ENCODE measurements at regions not wholly inside any gene's neighbourhood (a gene's known extent, or its start where the extent isn't known, plus 50 kb on each side); places are given as distances from the start of the nearest gene placed in this dataset.

GRCh38 chr7:131232768-131233167, 94.9 kb upstream of the MKLN1 start:
- H3K9me3 ChIP-seq (ENCODE audit: control insufficient read depth in 1 of 2, insufficient read depth in 1 of 2, low read length in 2 of 2) = no peaks in the 10 kb centered on the region
- intact Hi-C loops (cut with DNase I, micrococcal nuclease) = no loop called here
- H3K4me1 ChIP-seq (ENCODE audit: insufficient read depth, low read length) = peaks cover 34% of the 10 kb centered on the region
- H3K27ac ChIP-seq (ENCODE audit: low read depth in 1 of 2, low read length in 2 of 2) = no peak overlapping the region
- no peak overlapping the region for H3K4me3 Mint-ChIP-seq
- CTCF ChIA-PET = interaction anchor here (0.6 to 2.1 kb wide), 2 partner anchors 44 to 163 kb away, joined by 5 to 6 read pairs; no protein-coding TSS in a partner anchor
- H3K36me3 ChIP-seq (ENCODE audit: insufficient read depth, low read length) = no peaks in the 10 kb centered on the region
- peaks cover 42% of the 10 kb centered on the region for H3K4me1 Mint-ChIP-seq (ENCODE audit: low read depth)
- no peak overlapping the region for H3K4me3 ChIP-seq (ENCODE audit: low read length)
- TF ChIP-seq, protein P1, sequence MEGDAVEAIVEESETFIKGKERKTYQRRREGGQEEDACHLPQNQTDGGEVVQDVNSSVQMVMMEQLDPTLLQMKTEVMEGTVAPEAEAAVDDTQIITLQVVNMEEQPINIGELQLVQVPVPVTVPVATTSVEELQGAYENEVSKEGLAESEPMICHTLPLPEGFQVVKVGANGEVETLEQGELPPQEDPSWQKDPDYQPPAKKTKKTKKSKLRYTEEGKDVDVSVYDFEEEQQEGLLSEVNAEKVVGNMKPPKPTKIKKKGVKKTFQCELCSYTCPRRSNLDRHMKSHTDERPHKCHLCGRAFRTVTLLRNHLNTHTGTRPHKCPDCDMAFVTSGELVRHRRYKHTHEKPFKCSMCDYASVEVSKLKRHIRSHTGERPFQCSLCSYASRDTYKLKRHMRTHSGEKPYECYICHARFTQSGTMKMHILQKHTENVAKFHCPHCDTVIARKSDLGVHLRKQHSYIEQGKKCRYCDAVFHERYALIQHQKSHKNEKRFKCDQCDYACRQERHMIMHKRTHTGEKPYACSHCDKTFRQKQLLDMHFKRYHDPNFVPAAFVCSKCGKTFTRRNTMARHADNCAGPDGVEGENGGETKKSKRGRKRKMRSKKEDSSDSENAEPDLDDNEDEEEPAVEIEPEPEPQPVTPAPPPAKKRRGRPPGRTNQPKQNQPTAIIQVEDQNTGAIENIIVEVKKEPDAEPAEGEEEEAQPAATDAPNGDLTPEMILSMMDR (IDR thresholded peaks at IDR 0.05) = no peak
- no peaks in the 10 kb centered on the region for H3K27me3 Mint-ChIP-seq
- no peaks in the 10 kb centered on the region for H3K27me3 ChIP-seq (ENCODE audit: control insufficient read depth in 1 of 2, insufficient read depth in 2 of 2, low read length in 2 of 2)
- H3K27ac Mint-ChIP-seq = no peak overlapping the region
- POLR2A ChIA-PET = interaction anchor here (1.9 to 2.1 kb wide), 4 partner anchors 95 to 127 kb away, joined by 9 to 22 read pairs (median 14); partner anchors contain the start of gene MKLN1
- no peak for ATAC-seq (ENCODE audit: poor library complexity)
- no peak for DNase-seq
- H3K9me3 Mint-ChIP-seq = no peaks in the 10 kb centered on the region
- no peaks in the 10 kb centered on the region for H3K36me3 Mint-ChIP-seq (ENCODE audit: low read depth)

- Mint-ChIP-seq H3K27ac (no peak overlapping the region), H3K36me3 (ENCODE audit: low read depth) (no peaks in the 10 kb centered on the region), H3K4me3 (no peak overlapping the region), H3K4me1 (ENCODE audit: low read depth) (peaks cover 42% of the 10 kb centered on the region), H3K9me3 (no peaks in the 10 kb centered on the region), H3K27me3 (no peaks in the 10 kb centered on the region)
- no peaks in the 10 kb centered on the region for H3K36me3 ChIP-seq (ENCODE audit: insufficient read depth, low read length)
- no peak overlapping the region for H3K27ac ChIP-seq (ENCODE audit: low read depth in 1 of 2, low read length in 2 of 2)
- no peak for ATAC-seq (ENCODE audit: poor library complexity)
- H3K9me3 ChIP-seq (ENCODE audit: control insufficient read depth in 1 of 2, insufficient read depth in 1 of 2, low read length in 2 of 2) = no peaks in the 10 kb centered on the region
- TF ChIP-seq, protein P1 (IDR thresholded peaks at IDR 0.05) = no peak
- DNase-seq = no peak
- POLR2A ChIA-PET = interaction anchor here (2.0 kb wide), 1 partner anchor 94 kb away, joined by 9 read pairs; the partner anchor contains the start of gene MKLN1
- intact Hi-C loops (cut with DNase I, micrococcal nuclease) = no loop called here
- no peaks in the 10 kb centered on the region for H3K27me3 ChIP-seq (ENCODE audit: control insufficient read depth in 1 of 2, insufficient read depth in 2 of 2, low read length in 2 of 2)
- CTCF ChIA-PET = interaction anchor here (0.6 kb wide), 1 partner anchor 164 kb away, joined by 6 read pairs; no protein-coding TSS in a partner anchor
- H3K4me3 ChIP-seq (ENCODE audit: low read length) = no peak overlapping the region
- peaks cover 34% of the 10 kb centered on the region for H3K4me1 ChIP-seq (ENCODE audit: insufficient read depth, low read length)
Measured at GRCh38 chr7:131233193-131233592, 94.5 kb upstream of the MKLN1 start.

DNA sequence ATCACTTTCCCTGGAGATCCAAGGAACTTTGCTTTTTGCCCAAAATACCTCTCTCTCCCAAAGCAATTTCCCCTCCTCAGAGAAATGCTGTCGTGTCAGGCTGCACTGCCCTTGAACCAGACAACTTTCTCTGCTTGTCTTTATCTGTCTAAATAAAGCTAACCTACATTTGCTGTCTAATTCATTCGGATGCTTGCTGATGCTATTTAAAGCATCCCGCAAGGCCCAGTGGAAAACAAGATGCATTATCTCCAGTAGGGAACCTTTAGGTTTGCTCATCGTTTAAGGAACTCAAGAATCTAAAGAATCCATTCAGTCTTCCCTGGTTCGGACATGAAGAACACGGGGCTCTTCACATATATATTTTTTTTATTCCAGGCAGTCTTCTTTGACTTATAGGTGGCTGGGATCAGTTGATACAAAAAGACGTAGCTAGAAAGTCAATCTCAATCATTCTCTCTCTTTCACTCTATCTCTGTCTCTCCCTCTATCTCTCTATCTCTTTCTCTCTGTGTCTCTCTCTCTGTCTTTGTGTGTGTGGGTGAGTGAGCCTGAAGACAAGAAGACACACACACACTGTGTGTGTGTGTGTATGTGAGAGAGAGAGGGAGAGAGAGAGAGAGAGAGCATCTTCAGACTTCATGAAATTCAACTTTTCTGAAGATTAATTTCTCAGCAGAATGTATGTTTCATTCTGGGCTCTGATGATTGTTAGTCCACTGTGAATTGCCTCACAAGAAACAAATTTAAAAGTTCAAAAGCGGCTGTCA, 92.8 kb upstream of the MKLN1 start:
- Histone ChIP-seq H3K4me1 (ENCODE audit: insufficient read depth, low read length) (peaks cover 34% of the 10 kb centered on the region), H3K27me3 (ENCODE audit: control insufficient read depth in 1 of 2, insufficient read depth in 2 of 2, low read length in 2 of 2) (no peaks in the 10 kb centered on the region), H3K9me3 (ENCODE audit: control insufficient read depth in 1 of 2, insufficient read depth in 1 of 2, low read length in 2 of 2) (no peaks in the 10 kb centered on the region), H3K4me3 (ENCODE audit: low read length) (no peak overlapping the region), H3K36me3 (ENCODE audit: insufficient read depth, low read length) (no peaks in the 10 kb centered on the region), H3K27ac (ENCODE audit: low read depth in 1 of 2, low read length in 2 of 2) (peak overlapping the region in 1 of 2 donors; percentile 75)
- ChIA-PET CTCF (interaction anchor here (1.1 kb wide), 1 partner anchor 18 kb away, joined by 3 read pairs; no protein-coding TSS in a partner anchor), POLR2A (interaction anchor here (1.0 to 1.6 kb wide), 4 partner anchors 11 to 128 kb away, joined by 3 to 8 read pairs (median 6); no protein-coding TSS in a partner anchor)
- no peak for DNase-seq
- intact Hi-C loops (cut with DNase I, micrococcal nuclease) = loop anchor here (1.0 to 5.0 kb wide), 2 partner anchors 123 to 127 kb away; no protein-coding TSS in a partner anchor
- Mint-ChIP-seq H3K27me3 (no peaks in the 10 kb centered on the region), H3K36me3 (ENCODE audit: low read depth) (no peaks in the 10 kb centered on the region), H3K4me1 (ENCODE audit: low read depth) (peaks cover 43% of the 10 kb centered on the region), H3K9me3 (no peaks in the 10 kb centered on the region), H3K27ac (peak overlapping the region; percentile 67), H3K4me3 (no peak overlapping the region)
- TF ChIP-seq, protein P1 (IDR thresholded peaks at IDR 0.05) = no peak
- ATAC-seq (ENCODE audit: poor library complexity) = no peak
